ENCODE measurements at regions not wholly inside any gene's neighbourhood (a gene's known extent, or its start where the extent isn't known, plus 50 kb on each side); places are given as distances from the start of the nearest gene placed in this dataset.
"Not testable (repeated sequence)": the region's sequence is repeated elsewhere in the genome, so short reads cannot be mapped to it uniquely, and the experiment has no call there.

DNA sequence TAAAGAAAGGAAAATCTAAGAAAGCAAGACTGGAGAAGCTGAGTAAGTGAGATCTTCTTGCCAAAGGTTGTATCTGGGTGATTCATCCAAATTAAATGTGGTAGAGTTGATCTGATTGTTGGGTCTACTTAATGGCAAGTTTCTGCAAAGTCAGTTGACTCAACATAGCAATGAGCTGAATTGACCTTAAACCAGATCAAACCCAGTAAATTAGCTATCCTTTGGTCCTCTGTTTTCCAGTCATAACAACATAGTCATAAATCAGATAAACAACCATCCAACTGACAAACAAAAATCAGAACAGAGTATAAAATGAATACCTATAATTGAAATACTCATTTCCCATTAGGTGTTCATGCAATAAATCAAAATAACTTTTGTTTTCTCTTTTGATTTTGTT lies 142.6 kb upstream of the CFAP20DC start:
- no peak for DNase-seq
- Mint-ChIP-seq H3K4me3 (no peak overlapping the region), H3K36me3 (no peaks in the 10 kb centered on the region), H3K4me1 (no peaks in the 10 kb centered on the region), H3K9me3 (no peaks in the 10 kb centered on the region), H3K27ac (no peak overlapping the region), H3K27me3 (peaks cover 2% of the 10 kb centered on the region)
- no peak for ATAC-seq (ENCODE audit: low read depth)
- POLR2A ChIA-PET: no interaction called here

DNA sequence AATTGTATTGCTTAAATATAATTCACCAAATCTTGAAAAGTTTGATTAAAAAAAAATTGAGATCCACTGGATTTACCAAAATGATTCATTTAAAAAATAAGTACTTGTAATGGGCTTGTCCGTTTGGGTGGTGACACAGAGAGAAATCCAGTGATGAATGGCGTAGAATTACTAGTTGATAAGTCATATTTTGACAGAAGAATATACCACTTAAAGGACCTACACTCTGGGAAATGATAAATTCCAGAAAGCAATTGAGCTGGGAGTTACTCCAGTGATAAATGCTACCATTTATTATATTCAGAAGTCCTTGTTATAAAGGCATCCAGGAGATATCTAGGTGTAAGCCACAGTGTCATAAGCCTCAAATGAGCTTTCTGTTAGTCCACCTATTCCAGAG lies 141.8 kb upstream of the CFAP20DC start:
- POLR2A ChIA-PET: no interaction called here
- no peaks in the 10 kb centered on the region for H3K36me3 Mint-ChIP-seq
- ATAC-seq (ENCODE audit: low read depth): no peak
- no peak for DNase-seq
- no peaks in the 10 kb centered on the region for H3K4me1 Mint-ChIP-seq
- peaks cover 2% of the 10 kb centered on the region for H3K27me3 Mint-ChIP-seq
- no peaks in the 10 kb centered on the region for H3K9me3 Mint-ChIP-seq
- H3K27ac Mint-ChIP-seq: no peak overlapping the region
- no peak overlapping the region for H3K4me3 Mint-ChIP-seq

DNA sequence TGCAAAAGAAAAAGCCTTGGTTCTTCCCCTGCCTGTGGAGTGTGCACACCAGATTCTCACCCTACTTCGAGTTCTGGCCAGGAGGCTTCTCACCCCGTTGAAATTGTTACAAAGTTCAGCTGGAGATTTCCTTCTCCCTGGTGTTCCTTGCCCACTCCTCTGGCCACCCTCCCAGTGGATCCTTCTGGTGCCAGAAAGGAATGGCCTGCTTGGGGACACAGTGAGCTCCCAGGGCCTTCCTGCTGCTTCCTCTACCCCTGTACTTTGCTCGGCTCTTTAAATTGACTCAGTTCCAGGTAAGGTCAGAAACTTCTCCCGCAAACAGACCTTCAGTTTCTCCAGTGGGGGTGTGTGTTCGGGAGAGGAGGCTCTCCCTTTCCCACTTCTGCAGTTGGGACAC lies 140.1 kb upstream of the CFAP20DC start:
- Mint-ChIP-seq H3K9me3 (no peaks in the 10 kb centered on the region), H3K27ac (no peak overlapping the region), H3K4me3 (no peak overlapping the region), H3K27me3 (peaks cover 2% of the 10 kb centered on the region), H3K36me3 (no peaks in the 10 kb centered on the region), H3K4me1 (no peaks in the 10 kb centered on the region)
- POLR2A ChIA-PET: no interaction called here
- ATAC-seq (ENCODE audit: low read depth) (no peak), DNase-seq (no peak)

DNA sequence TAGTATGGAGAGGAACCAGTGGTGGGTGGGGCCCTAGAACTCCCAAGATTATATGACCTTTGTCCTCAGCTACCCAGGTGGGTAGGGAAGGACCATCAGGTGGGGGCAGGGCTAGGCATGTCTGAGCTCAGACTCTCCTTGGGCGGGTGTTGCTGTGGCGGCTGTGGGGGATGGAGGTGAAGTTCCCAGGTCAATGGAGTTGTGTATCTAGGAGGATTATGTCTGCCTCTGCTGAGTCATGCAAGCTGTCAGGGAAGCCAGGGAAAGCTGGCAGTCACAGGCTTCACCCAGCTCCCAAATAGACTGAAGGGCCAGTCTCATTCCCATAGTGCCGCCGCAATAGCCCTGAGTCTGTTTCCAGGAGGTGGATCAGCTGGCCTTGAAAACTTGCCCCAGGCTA lies 139.7 kb upstream of the CFAP20DC start:
- POLR2A ChIA-PET: no interaction called here
- Mint-ChIP-seq H3K4me1 (no peaks in the 10 kb centered on the region), H3K27me3 (peaks cover 2% of the 10 kb centered on the region), H3K4me3 (no peak overlapping the region), H3K27ac (no peak overlapping the region), H3K36me3 (no peaks in the 10 kb centered on the region), H3K9me3 (no peaks in the 10 kb centered on the region)
- DNase-seq (no peak), ATAC-seq (ENCODE audit: low read depth) (no peak)

DNA sequence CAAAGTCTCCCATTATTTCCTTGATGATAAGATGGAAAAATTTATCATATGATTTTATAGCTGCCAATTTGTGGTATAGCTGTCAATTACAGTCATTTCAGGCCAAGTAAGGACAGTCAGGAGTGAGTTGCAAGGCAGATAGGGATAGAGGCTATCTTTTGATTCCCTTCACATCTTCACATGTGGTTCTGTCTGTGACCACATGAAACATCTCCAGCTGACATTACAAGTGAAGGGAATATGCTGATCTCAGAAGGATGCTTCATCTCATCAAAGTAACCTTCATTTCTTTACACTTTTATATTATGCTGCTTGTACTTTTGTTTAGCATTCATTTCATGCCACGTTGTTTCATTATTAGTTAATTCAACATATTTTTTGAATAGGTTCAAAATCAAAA lies 136.9 kb upstream of the CFAP20DC start:
- Mint-ChIP-seq H3K9me3 (no peaks in the 10 kb centered on the region), H3K27me3 (peaks cover 2% of the 10 kb centered on the region), H3K4me3 (no peak overlapping the region), H3K36me3 (no peaks in the 10 kb centered on the region), H3K4me1 (no peaks in the 10 kb centered on the region), H3K27ac (no peak overlapping the region)
- DNase-seq: no peak
- ATAC-seq (ENCODE audit: low read depth): no peak
- POLR2A ChIA-PET: no interaction called here

DNA sequence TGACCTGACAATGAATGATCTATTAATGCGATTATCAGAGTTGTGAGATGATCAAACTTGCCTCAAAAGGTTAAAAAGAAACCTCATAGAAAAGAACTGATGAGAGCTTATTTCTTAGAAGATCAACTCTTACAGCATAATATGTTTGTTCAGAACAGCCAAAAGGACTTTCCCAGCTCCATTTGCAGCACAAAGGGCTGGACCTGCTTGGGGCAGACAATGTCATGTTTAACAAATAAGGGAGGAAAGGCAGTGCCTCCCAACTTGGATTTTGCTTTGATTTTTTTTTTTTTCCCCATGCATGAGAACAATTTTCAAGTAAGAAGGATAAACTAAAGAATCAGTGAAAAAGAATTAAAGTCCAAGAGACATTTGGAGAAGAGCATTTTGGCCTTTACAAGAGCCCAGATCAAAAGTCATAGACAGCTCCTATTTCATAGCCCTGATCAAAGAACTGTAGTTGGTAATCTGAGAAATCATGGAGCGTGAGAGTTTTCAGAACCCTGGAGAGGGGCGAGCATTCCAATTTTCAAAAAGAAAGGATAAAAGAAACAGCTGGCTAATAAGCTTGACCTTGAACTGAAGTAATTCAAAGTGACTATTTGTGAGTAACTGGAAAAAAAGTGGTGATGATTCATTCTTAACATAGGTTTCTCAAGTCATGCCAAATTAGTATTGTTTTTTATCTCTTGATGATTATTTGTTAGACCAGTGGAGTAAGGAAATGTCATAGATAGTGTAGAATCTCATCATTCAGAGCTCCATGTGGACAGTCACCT lies 136.0 kb upstream of the CFAP20DC start:
- Mint-ChIP-seq H3K27ac (no peak overlapping the region), H3K9me3 (no peaks in the 10 kb centered on the region), H3K4me3 (no peak overlapping the region), H3K27me3 (no peaks in the 10 kb centered on the region), H3K4me1 (no peaks in the 10 kb centered on the region), H3K36me3 (no peaks in the 10 kb centered on the region)
- ATAC-seq (ENCODE audit: low read depth): no peak
- no peak for DNase-seq
- POLR2A ChIA-PET: no interaction called here

DNA sequence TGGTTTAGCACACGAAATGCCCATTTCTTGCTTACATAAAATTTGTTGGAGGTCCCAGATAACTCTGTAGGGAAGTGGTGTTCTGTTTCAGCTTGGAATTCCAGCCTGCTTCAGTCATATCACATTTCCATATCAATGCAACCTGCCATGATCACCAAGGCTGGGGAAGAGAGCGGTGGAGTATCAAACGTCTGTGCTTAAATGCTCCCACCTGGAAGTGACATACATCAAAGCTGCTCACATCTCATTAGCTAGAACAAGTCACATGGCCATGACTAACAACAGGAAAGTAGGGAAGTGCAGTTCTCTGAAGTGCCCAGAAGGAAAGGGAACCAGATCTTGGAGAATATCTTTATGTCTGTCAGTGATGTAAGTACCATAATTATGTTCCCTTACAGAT lies 130.2 kb upstream of the CFAP20DC start:
- Mint-ChIP-seq H3K27me3 (peaks cover 2% of the 10 kb centered on the region), H3K9me3 (no peaks in the 10 kb centered on the region), H3K36me3 (no peaks in the 10 kb centered on the region), H3K27ac (no peak overlapping the region), H3K4me3 (no peak overlapping the region), H3K4me1 (no peaks in the 10 kb centered on the region)
- DNase-seq (no peak), ATAC-seq (ENCODE audit: low read depth) (no peak)
- POLR2A ChIA-PET: no interaction called here

DNA sequence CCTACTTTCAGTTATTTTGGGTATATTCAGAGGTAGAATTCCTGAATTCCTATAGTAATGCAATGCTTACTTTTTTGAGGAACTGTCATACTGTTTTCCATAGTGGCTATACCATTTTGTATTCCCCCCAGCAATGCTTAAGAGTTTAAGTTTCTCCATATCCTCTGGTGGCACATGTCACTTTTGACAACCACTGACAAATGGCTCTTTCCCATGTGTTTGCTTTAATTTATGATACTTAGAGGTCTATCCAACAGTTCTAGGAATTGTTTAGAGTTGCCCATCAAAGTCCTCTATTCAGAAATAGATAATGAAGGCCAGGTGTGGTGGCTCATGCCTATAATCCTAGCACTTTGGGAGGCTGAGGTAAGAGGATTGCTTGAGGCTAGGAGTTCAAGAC lies 128.9 kb upstream of the CFAP20DC start:
- POLR2A ChIA-PET: no interaction called here
- no peaks in the 10 kb centered on the region for H3K4me1 Mint-ChIP-seq
- H3K36me3 Mint-ChIP-seq: no peaks in the 10 kb centered on the region
- no peaks in the 10 kb centered on the region for H3K9me3 Mint-ChIP-seq
- ATAC-seq (ENCODE audit: low read depth): no peak
- no peak for DNase-seq
- H3K4me3 Mint-ChIP-seq: no peak overlapping the region
- H3K27ac Mint-ChIP-seq: no peak overlapping the region
- H3K27me3 Mint-ChIP-seq: peaks cover 2% of the 10 kb centered on the region

DNA sequence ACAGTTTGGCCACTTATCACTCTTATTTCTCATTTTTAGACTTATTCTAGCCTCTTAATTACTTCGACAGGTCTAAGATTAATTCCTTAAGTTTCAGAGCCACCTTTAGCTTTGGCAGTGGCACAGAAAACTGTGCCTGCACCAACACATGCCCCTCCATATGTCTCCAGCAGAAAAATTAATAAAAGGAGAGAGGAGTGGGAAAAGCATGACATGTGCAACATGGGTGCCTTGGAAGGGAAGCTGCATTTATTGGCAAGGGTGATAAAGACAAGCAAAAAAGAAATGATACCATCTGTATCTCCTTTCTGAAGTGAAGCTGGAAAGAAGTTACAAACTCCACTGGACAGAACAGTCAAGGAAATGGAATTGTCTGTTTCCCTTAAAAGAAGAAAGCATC lies 121.7 kb upstream of the CFAP20DC start:
- Mint-ChIP-seq H3K4me3 (no peak overlapping the region), H3K9me3 (no peaks in the 10 kb centered on the region), H3K27ac (no peak overlapping the region), H3K27me3 (no peaks in the 10 kb centered on the region), H3K4me1 (no peaks in the 10 kb centered on the region), H3K36me3 (no peaks in the 10 kb centered on the region)
- ATAC-seq (ENCODE audit: low read depth): no peak
- POLR2A ChIA-PET: no interaction called here
- no peak for DNase-seq

DNA sequence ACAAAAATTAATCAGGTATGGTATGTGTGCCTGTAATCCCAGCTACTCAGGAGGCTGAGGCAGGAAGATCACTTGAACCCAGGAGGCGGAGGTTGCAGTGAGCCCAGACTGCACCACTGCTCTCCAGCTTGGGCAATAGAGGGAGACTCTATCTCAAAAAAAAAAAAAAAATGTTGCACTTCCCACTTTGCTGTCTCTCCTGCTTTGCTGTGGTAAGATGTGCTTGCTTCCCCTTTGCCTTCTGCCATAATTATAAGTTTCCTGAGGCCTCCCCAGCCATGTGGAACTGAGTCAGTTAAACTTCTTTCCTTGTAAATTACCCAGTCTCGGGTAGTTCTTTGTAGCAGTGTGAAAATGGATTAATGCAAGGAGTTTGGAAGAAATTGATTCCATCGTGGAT lies 120.3 kb upstream of the CFAP20DC start:
- ATAC-seq (ENCODE audit: low read depth); H3K36me3 Mint-ChIP-seq; H3K9me3 Mint-ChIP-seq; POLR2A ChIA-PET; H3K27me3 Mint-ChIP-seq; H3K4me1 Mint-ChIP-seq; H3K27ac Mint-ChIP-seq; DNase-seq; H3K4me3 Mint-ChIP-seq: not testable (repeated sequence)

DNA sequence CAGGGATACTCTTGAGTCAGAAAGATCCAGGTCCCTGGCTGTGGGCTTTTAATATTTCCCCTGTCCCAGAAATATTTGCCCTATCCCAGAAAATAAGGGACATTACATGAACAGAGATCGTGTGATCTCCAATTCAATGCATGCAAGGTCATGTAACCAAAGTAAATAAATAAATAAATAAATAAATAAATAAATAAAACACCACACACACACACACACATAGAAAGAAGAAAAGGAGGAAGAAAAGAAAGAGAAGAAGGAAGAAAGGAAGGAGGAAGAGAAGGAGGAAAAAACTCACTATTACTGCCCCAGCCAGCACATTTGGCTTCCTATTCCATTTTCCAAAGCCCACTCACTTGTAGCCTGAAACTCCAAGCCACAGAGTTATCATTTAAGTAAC lies 117.9 kb upstream of the CFAP20DC start:
- peaks cover 4% of the 10 kb centered on the region for H3K27me3 Mint-ChIP-seq
- no peak overlapping the region for H3K4me3 Mint-ChIP-seq
- DNase-seq (no peak), ATAC-seq (ENCODE audit: low read depth) (no peak)
- H3K36me3 Mint-ChIP-seq: no peaks in the 10 kb centered on the region
- POLR2A ChIA-PET: no interaction called here
- H3K4me1 Mint-ChIP-seq: no peaks in the 10 kb centered on the region
- no peak overlapping the region for H3K27ac Mint-ChIP-seq
- no peaks in the 10 kb centered on the region for H3K9me3 Mint-ChIP-seq

DNA sequence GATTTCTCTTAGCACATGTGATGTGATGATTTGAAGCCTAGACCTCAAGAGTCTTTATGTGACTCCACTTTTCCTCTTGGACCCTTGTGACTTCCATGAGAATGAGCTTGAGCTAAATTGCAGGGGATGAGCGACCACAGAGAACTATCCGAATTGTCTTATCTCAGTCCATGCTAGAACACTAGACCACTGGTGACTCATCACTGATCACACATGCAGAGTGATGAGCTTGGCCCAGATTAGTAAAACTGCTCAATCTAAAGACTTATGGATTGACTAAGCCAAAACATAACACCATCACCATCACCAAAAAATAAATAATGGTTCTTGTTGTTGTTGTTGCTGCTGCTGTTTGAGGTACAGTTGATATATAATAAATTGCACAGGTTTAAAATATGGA lies 114.1 kb upstream of the CFAP20DC start:
- H3K4me1 Mint-ChIP-seq: no peaks in the 10 kb centered on the region
- H3K36me3 Mint-ChIP-seq: no peaks in the 10 kb centered on the region
- H3K4me3 Mint-ChIP-seq: no peak overlapping the region
- no peak overlapping the region for H3K27ac Mint-ChIP-seq
- H3K27me3 Mint-ChIP-seq: peaks cover 4% of the 10 kb centered on the region
- POLR2A ChIA-PET: no interaction called here
- DNase-seq (no peak), ATAC-seq (ENCODE audit: low read depth) (no peak)
- H3K9me3 Mint-ChIP-seq: peaks cover 1% of the 10 kb centered on the region

DNA sequence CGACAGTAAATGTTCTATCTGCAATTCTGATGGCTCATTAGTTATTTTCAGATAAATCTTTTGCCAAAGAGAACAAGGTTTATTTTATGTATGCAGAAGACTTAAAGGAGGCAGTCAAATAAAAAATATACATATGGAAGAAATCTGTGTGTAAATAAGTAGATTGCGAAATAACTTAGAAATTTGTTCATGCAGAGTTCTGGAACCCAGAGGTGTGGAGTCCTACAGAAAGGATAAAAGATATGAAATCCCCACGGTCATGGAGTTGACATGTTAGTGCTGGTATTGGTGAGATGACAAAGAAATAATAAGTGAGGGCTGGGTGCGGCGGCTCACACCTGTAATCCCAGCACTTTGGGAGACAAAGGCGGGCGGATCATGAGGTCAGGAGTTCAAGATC lies 111.2 kb upstream of the CFAP20DC start:
- ATAC-seq (ENCODE audit: low read depth) (no peak), DNase-seq (no peak)
- no peak overlapping the region for H3K4me3 Mint-ChIP-seq
- no peaks in the 10 kb centered on the region for H3K4me1 Mint-ChIP-seq
- no peak overlapping the region for H3K27ac Mint-ChIP-seq
- H3K9me3 Mint-ChIP-seq: peaks cover 1% of the 10 kb centered on the region
- peaks cover 4% of the 10 kb centered on the region for H3K27me3 Mint-ChIP-seq
- H3K36me3 Mint-ChIP-seq: no peaks in the 10 kb centered on the region
- POLR2A ChIA-PET: no interaction called here

DNA sequence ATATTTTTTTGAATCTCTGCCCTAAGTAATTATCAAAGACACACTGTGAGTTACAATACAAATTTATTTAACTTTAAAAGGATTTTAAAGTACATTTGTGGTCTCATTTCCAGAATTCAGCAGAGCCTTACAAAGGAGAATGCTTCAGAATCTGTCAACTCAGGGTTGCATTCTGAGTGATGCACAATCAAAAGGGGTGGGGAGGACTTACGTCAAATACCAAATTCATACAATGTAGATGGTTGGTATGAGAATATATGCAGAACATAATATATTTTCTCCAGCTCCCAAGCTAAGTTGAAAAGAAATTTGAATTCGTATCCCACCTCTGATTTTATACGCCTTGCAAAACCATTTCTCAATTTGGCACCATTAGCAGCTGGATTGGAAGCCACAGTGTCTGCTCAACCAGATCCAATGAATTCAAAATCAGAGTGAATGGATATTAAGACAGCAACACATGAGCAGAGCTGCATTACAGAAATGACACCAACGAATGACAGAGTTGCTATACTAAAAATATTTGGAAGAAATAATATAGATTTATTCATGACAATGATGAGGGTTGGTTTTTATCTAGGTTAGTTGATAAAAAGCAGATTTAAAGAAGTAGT lies 110.4 kb upstream of the CFAP20DC start:
- ATAC-seq (ENCODE audit: low read depth) (no peak), DNase-seq (no peak)
- POLR2A ChIA-PET: no interaction called here
- peaks cover 1% of the 10 kb centered on the region for H3K9me3 Mint-ChIP-seq
- H3K36me3 Mint-ChIP-seq: no peaks in the 10 kb centered on the region
- H3K27me3 Mint-ChIP-seq: peaks cover 3% of the 10 kb centered on the region
- H3K27ac Mint-ChIP-seq: no peak overlapping the region
- H3K4me3 Mint-ChIP-seq: no peak overlapping the region
- no peaks in the 10 kb centered on the region for H3K4me1 Mint-ChIP-seq
